Neural cell (in vitro differentiated cells): ENCODE measurements at regions not wholly inside any gene's neighbourhood (a gene's known extent, or its start where the extent isn't known, plus 50 kb on each side); places are given as distances from the start of the nearest gene placed in this dataset.

Source experiments
- H2AFZ ChIP-seq: fragments of 200-600, 300-800 bp; sonication (generic), shearing (Covaris generic); 2 replicates; pipeline ENCODE4 v1.6.0; 2014; ENCODE audit warnings: low read depth, mild to moderate bottlenecking, antibody characterized with exemption, low read length, moderate library complexity
- H3F3A ChIP-seq: fragments of 200-600 bp; shearing (Covaris generic); 2 replicates; pipeline ENCODE4 v1.6.1; 2016; ENCODE audit warnings: mild to moderate bottlenecking, moderate library complexity, mixed read lengths, antibody characterized with exemption, low read length; ENCODE audit not compliant: insufficient read depth, poor library complexity, severe bottlenecking
- H3K27ac ChIP-seq: fragments of 200-600, 300-800 bp; sonication (generic), shearing (Covaris generic); 2 replicates; pipeline ENCODE4 v1.5.1; 2014; ENCODE audit warnings: mild to moderate bottlenecking, low read length, moderate library complexity
- H3K27me3 ChIP-seq: fragments of 300-800, 200-600 bp; sonication (generic), shearing (Covaris generic); 2 replicates; pipeline ENCODE4 v1.6.0; 2014; ENCODE audit warnings: mild to moderate bottlenecking, low read depth, low read length, moderate library complexity; ENCODE audit not compliant: insufficient read depth
- H3K36me3 ChIP-seq: fragments of 300-800, 200-600 bp; sonication (generic), shearing (Covaris generic); 2 replicates; pipeline ENCODE4 v1.5.1; 2014; ENCODE audit warnings: mild to moderate bottlenecking, antibody characterized with exemption, low read length, moderate library complexity; ENCODE audit not compliant: insufficient read depth
- H3K4me2 ChIP-seq: fragments of 300-800, 200-600 bp; sonication (generic), shearing (Covaris generic); 2 replicates; pipeline ENCODE4 v1.6.0; 2014; ENCODE audit warnings: mild to moderate bottlenecking, low read length
- H3K4me3 ChIP-seq: fragments of 300-800, 200-600 bp; sonication (generic), shearing (Covaris generic); 2 replicates; pipeline ENCODE4 v1.5.1; 2014; ENCODE audit warnings: mild to moderate bottlenecking, low read length, moderate library complexity
- H3K79me2 ChIP-seq: fragments of 200-600 bp; shearing (Covaris generic); replicated peaks from 2 replicates; pipeline ENCODE4 v1.6.0; 2014; ENCODE audit warnings: mild to moderate bottlenecking, low read length, moderate library complexity; ENCODE audit not compliant: insufficient read depth
- H3K9ac ChIP-seq: fragments of 300-800, 200-600 bp; sonication (generic), shearing (Covaris generic); 2 replicates; pipeline ENCODE4 v1.6.1; 2016; ENCODE audit warnings: mild to moderate bottlenecking, low read length, mixed read lengths
- H3K9me2 ChIP-seq: fragments of 200-600 bp; shearing (Covaris generic); 2 replicates; pipeline ENCODE4 v1.6.1; 2016; ENCODE audit warnings: mild to moderate bottlenecking, low read length, mixed read lengths; ENCODE audit not compliant: insufficient read depth
- H3K9me3 ChIP-seq: fragments of 200-600, 300-800 bp; sonication (generic), shearing (Covaris generic); 2 replicates; pipeline ENCODE4 v1.6.1; 2016; ENCODE audit warnings: mild to moderate bottlenecking, mixed run types, low read length, moderate library complexity, mixed read lengths
- H4K20me1 ChIP-seq: fragments of 200-600 bp; shearing (Covaris generic); 2 replicates; pipeline ENCODE4 v1.6.1; 2016; ENCODE audit warnings: mild to moderate bottlenecking, mixed run types; ENCODE audit not compliant: insufficient read depth
- CTCF ChIP-seq: fragments of 450-650 bp; IDR thresholded peaks from 2 replicates; pipeline ENCODE4 v1.5.1; 2014; ENCODE audit warnings: antibody characterized with exemption, mild to moderate bottlenecking, moderate library complexity; ENCODE audit not compliant: poor library complexity, severe bottlenecking
- EP300 ChIP-seq: fragments of 450-650 bp; conservative IDR thresholded peaks from 2 replicates; pipeline ENCODE4 v1.6.1; 2014; ENCODE audit warnings: antibody characterized with exemption, mild to moderate bottlenecking, moderate library complexity; ENCODE audit not compliant: poor library complexity, severe bottlenecking
- EZH2 ChIP-seq: fragments of 200-600, 300-800 bp; shearing (Covaris generic), sonication (generic); IDR thresholded peaks from 2 replicates; pipeline ENCODE4 v1.6.1; 2014; ENCODE audit warnings: antibody characterized with exemption, low read length, borderline replicate concordance, mild to moderate bottlenecking; ENCODE audit not compliant: insufficient read depth, poor library complexity, severe bottlenecking
- MXI1 ChIP-seq: fragments of 450-650 bp; conservative IDR thresholded peaks from 2 replicates; pipeline ENCODE4 v1.6.1; 2014; ENCODE audit warnings: antibody characterized with exemption, mild to moderate bottlenecking; ENCODE audit not compliant: poor library complexity, severe bottlenecking
- POLR2AphosphoS5 ChIP-seq: IDR thresholded peaks from 2 replicates; pipeline ENCODE4 v1.6.1; 2012
- RAD21 ChIP-seq: fragments of 450-650 bp; conservative IDR thresholded peaks from 2 replicates; pipeline ENCODE4 v1.6.1; 2014; ENCODE audit warnings: antibody characterized with exemption, mild to moderate bottlenecking, moderate library complexity
- REST ChIP-seq: IDR thresholded peaks from 2 replicates; pipeline ENCODE4 v1.6.1; 2012; ENCODE audit warnings: borderline replicate concordance
- SMC3 ChIP-seq: fragments of 450-650 bp; conservative IDR thresholded peaks from 2 replicates; pipeline ENCODE4 v1.6.1; 2014; ENCODE audit warnings: antibody characterized with exemption, mild to moderate bottlenecking, moderate library complexity; ENCODE audit not compliant: poor library complexity
- TAF1 ChIP-seq: IDR thresholded peaks from 2 replicates; pipeline ENCODE4 v1.6.1; 2012; ENCODE audit warnings: low read depth

GRCh38 chr16:52193441-52193840 lies 353.5 kb downstream of the TOX3 start:
- H3K9me3 ChIP-seq, result no peaks in the 10 kb centered on the region
- no peaks in the 10 kb centered on the region for H4K20me1 ChIP-seq
- H2AFZ ChIP-seq, result no peak overlapping the region
- H3K27ac ChIP-seq, result no peak overlapping the region
- H3K36me3 ChIP-seq, result no peaks in the 10 kb centered on the region
- no peaks in the 10 kb centered on the region for H3K79me2 ChIP-seq
- H3K9me2 ChIP-seq, result no peaks in the 10 kb centered on the region
- TF ChIP-seq CTCF (no peak), REST (no peak), POLR2AphosphoS5 (no peak), TAF1 (no peak), SMC3 (no peak), EP300 (no peak), MXI1 (no peak), RAD21 (no peak), EZH2 (no peak)
- no peak overlapping the region for H3K4me2 ChIP-seq
- no peaks in the 10 kb centered on the region for H3K27me3 ChIP-seq
- H3K9ac ChIP-seq, result no peak overlapping the region
- H3F3A ChIP-seq, result no peaks in the 10 kb centered on the region
- H3K4me3 ChIP-seq, result no peak overlapping the region

GRCh38 chr16:52191531-52192134 lies 355.3 kb downstream of the TOX3 start:
- no peaks in the 10 kb centered on the region for H3K9me2 ChIP-seq
- H3K9ac ChIP-seq, result no peak overlapping the region
- no peak overlapping the region for H3K27ac ChIP-seq
- H3K9me3 ChIP-seq, result no peaks in the 10 kb centered on the region
- H2AFZ ChIP-seq, result no peak overlapping the region
- no peaks in the 10 kb centered on the region for H3F3A ChIP-seq
- no peaks in the 10 kb centered on the region for H3K79me2 ChIP-seq
- H3K4me2 ChIP-seq, result no peak overlapping the region
- H4K20me1 ChIP-seq, result no peaks in the 10 kb centered on the region
- H3K4me3 ChIP-seq, result no peak overlapping the region
- no peaks in the 10 kb centered on the region for H3K36me3 ChIP-seq
- peak; percentile 95 for TF ChIP-seq CTCF
- TF ChIP-seq POLR2AphosphoS5, result no peak
- peak; percentile 95 for TF ChIP-seq RAD21
- TF ChIP-seq EZH2, result no peak
- peak; percentile 95 for TF ChIP-seq SMC3
- H3K27me3 ChIP-seq, result no peaks in the 10 kb centered on the region
